Neural progenitor cell (in vitro differentiated cells): ENCODE measurements at regions not wholly inside any gene's neighbourhood (a gene's known extent, or its start where the extent isn't known, plus 50 kb on each side); places are given as distances from the start of the nearest gene placed in this dataset.
A peak's percentile ranks its signal among the peaks of the same experiment; 100 is the strongest.

Experiments
- DNase-seq: peaks from one replicate; pipeline ENCODE4 v3.0.0-alpha.2; 2016; ENCODE audit warnings: low spot score
- H2AFZ ChIP-seq: fragments of 200-600 bp; sonication (generic); replicated peaks from 2 replicates; pipeline ENCODE4 v1.6.1; 2016; ENCODE audit warnings: antibody characterized with exemption
- H3F3A ChIP-seq: fragments of 200-600 bp; sonication (generic); 2 replicates; pipeline ENCODE4 v1.6.1; 2016; ENCODE audit warnings: antibody characterized with exemption, low read depth
- H3K27ac ChIP-seq: fragments of 200-600 bp; sonication (generic); 2 replicates; pipeline ENCODE4 v1.5.1; 2016; ENCODE audit warnings: mild to moderate bottlenecking
- H3K27me3 ChIP-seq: fragments of 200-600 bp; sonication (generic); 2 replicates; pipeline ENCODE4 v1.6.1; 2016; ENCODE audit warnings: mild to moderate bottlenecking, moderate library complexity
- H3K36me3 ChIP-seq: fragments of 200-600 bp; sonication (generic); 2 replicates; pipeline ENCODE4 v1.5.1; 2016
- H3K4me1 ChIP-seq: fragments of 200-600 bp; sonication (generic); 2 replicates; pipeline ENCODE4 v1.6.1; 2016; ENCODE audit warnings: mixed run types
- H3K4me2 ChIP-seq: fragments of 200-600 bp; sonication (generic); 2 replicates; pipeline ENCODE4 v1.6.1; 2016
- H3K4me3 ChIP-seq: fragments of 200-600 bp; sonication (generic); 2 replicates; pipeline ENCODE4 v1.5.1; 2016
- H3K79me2 ChIP-seq: fragments of 200-600 bp; sonication (generic); 2 replicates; pipeline ENCODE4 v1.6.1; 2016; ENCODE audit warnings: low read depth
- H3K9ac ChIP-seq: fragments of 200-600 bp; sonication (generic); 2 replicates; pipeline ENCODE4 v1.6.1; 2016
- H3K9me3 ChIP-seq: fragments of 200-600 bp; sonication (generic); 2 replicates; pipeline ENCODE4 v1.5.1; 2016; ENCODE audit warnings: low read depth
- H4K20me1 ChIP-seq: fragments of 200-600 bp; sonication (generic); 2 replicates; pipeline ENCODE4 v1.6.1; 2016; ENCODE audit warnings: low read depth
- H3K27ac Mint-ChIP-seq: 3 replicates; pipeline ENCODE4 v1.8.0; 2021; ENCODE audit warnings: mixed read lengths
- H3K27me3 Mint-ChIP-seq: 2 replicates; pipeline ENCODE4 v1.8.0; 2022; ENCODE audit warnings: low read depth, mild to moderate bottlenecking, inconsistent platforms, moderate library complexity, mixed read lengths; ENCODE audit not compliant: insufficient read depth
- H3K36me3 Mint-ChIP-seq: 3 replicates; pipeline ENCODE4 v1.8.0; 2021; ENCODE audit warnings: mixed read lengths
- H3K4me1 Mint-ChIP-seq: 3 replicates; pipeline ENCODE4 v1.8.0; 2021; ENCODE audit warnings: mixed read lengths
- H3K4me3 Mint-ChIP-seq: 3 replicates; pipeline ENCODE4 v1.8.0; 2021; ENCODE audit warnings: mild to moderate bottlenecking, moderate library complexity, mixed read lengths
- H3K9me3 Mint-ChIP-seq: 3 replicates; pipeline ENCODE4 v1.8.0; 2020; ENCODE audit warnings: mixed read lengths
- CTCF ChIP-seq: fragments of 200-600 bp; sonication (generic); IDR thresholded peaks from 2 replicates; pipeline ENCODE4 v1.5.1; 2017; ENCODE audit warnings: antibody characterized with exemption, mild to moderate bottlenecking
- EZH2 ChIP-seq: fragments of 200-600 bp; sonication (generic); IDR thresholded peaks from 2 replicates; pipeline ENCODE4 v1.6.1; 2017; ENCODE audit warnings: antibody characterized with exemption, mild to moderate bottlenecking, moderate library complexity
- EZH2phosphoT487 ChIP-seq: fragments of 200-600 bp; sonication (generic); IDR thresholded peaks from 2 replicates; pipeline ENCODE4 v1.6.1; 2017; ENCODE audit warnings: antibody characterized with exemption

- no peak overlapping the region for H2AFZ ChIP-seq
- Mint-ChIP-seq H3K36me3 (no peaks in the 10 kb centered on the region), H3K27me3 (peaks cover 6% of the 10 kb centered on the region), H3K27ac (no peak overlapping the region), H3K9me3 (peaks cover 35% of the 10 kb centered on the region), H3K4me1 (peaks cover 4% of the 10 kb centered on the region), H3K4me3 (no peak overlapping the region)
- H3K36me3 ChIP-seq, result no peaks in the 10 kb centered on the region
- H3K4me2 ChIP-seq, result no peak overlapping the region
- H3F3A ChIP-seq, result no peaks in the 10 kb centered on the region
- H3K9me3 ChIP-seq, result peaks cover 14% of the 10 kb centered on the region
- no peak overlapping the region for H3K9ac ChIP-seq
- H3K4me3 ChIP-seq, result no peak overlapping the region
- no peaks in the 10 kb centered on the region for H4K20me1 ChIP-seq
- no peak for DNase-seq
- no peaks in the 10 kb centered on the region for H3K27me3 ChIP-seq
- H3K4me1 ChIP-seq, result peaks cover 6% of the 10 kb centered on the region
- TF ChIP-seq EZH2phosphoT487, result no peak
- TF ChIP-seq CTCF, result no peak
- no peak for TF ChIP-seq EZH2
- no peaks in the 10 kb centered on the region for H3K79me2 ChIP-seq
- no peak overlapping the region for H3K27ac ChIP-seq
Observed at GRCh38 chr5:73346878-73347408, 101.6 kb downstream of the FOXD1 start.

GRCh38 chr5:73344835-73345234 is 103.7 kb downstream of the FOXD1 start:
- Mint-ChIP-seq H3K27me3 (peaks cover 6% of the 10 kb centered on the region), H3K36me3 (no peaks in the 10 kb centered on the region), H3K4me1 (peaks cover 4% of the 10 kb centered on the region), H3K9me3 (peaks cover 34% of the 10 kb centered on the region), H3K4me3 (no peak overlapping the region), H3K27ac (no peak overlapping the region)
- no peak overlapping the region for H3K4me2 ChIP-seq
- H4K20me1 ChIP-seq, result no peaks in the 10 kb centered on the region
- H3K27me3 ChIP-seq, result no peaks in the 10 kb centered on the region
- H3K4me3 ChIP-seq, result no peak overlapping the region
- peaks cover 4% of the 10 kb centered on the region for H3K9me3 ChIP-seq
- no peak for TF ChIP-seq CTCF
- no peak for TF ChIP-seq EZH2
- no peak for TF ChIP-seq EZH2phosphoT487
- H3K27ac ChIP-seq, result no peak overlapping the region
- no peaks in the 10 kb centered on the region for H3K79me2 ChIP-seq
- H3F3A ChIP-seq, result no peaks in the 10 kb centered on the region
- no peak overlapping the region for H3K9ac ChIP-seq
- DNase-seq, result no peak
- no peak overlapping the region for H2AFZ ChIP-seq
- no peaks in the 10 kb centered on the region for H3K36me3 ChIP-seq
- H3K4me1 ChIP-seq, result peaks cover 6% of the 10 kb centered on the region

- H3K36me3 Mint-ChIP-seq, result no peaks in the 10 kb centered on the region
- TF ChIP-seq EZH2phosphoT487, result no peak
- TF ChIP-seq CTCF, result no peak
- TF ChIP-seq EZH2, result no peak
- Histone ChIP-seq H3K36me3 (no peaks in the 10 kb centered on the region), H3K79me2 (no peaks in the 10 kb centered on the region), H3K9ac (no peak overlapping the region), H3K27me3 (no peaks in the 10 kb centered on the region), H3K4me3 (no peak overlapping the region), H4K20me1 (no peaks in the 10 kb centered on the region), H3F3A (no peaks in the 10 kb centered on the region), H3K4me1 (peaks cover 24% of the 10 kb centered on the region), H2AFZ (no peak overlapping the region), H3K4me2 (no peak overlapping the region), H3K27ac (no peak overlapping the region), H3K9me3 (no peaks in the 10 kb centered on the region)
- DNase-seq, result no peak
- peaks cover 23% of the 10 kb centered on the region for H3K4me1 Mint-ChIP-seq
- peak overlapping the region; percentile 34 for H3K27ac Mint-ChIP-seq
- no peaks in the 10 kb centered on the region for H3K9me3 Mint-ChIP-seq
- H3K27me3 Mint-ChIP-seq, result peaks cover 8% of the 10 kb centered on the region
- H3K4me3 Mint-ChIP-seq, result no peak overlapping the region
Observed at GRCh38 chr5:73339711-73340110, 108.9 kb downstream of the FOXD1 start.
